NCI-H510A treated with DMSO at 0.1 percent for 48 hours (cell line): ENCODE measurements at regions not wholly inside any gene's neighbourhood (a gene's known extent, or its start where the extent isn't known, plus 50 kb on each side); places are given as distances from the start of the nearest gene placed in this dataset.
"Not testable (repeated sequence)": the region's sequence is repeated elsewhere in the genome, so short reads cannot be mapped to it uniquely, and the experiment has no call there.

ENCODE experiments used
- DNase-seq: peaks from one replicate; lab custom pipeline; 2025; lab: John Stamatoyannopoulos, UW

DNA sequence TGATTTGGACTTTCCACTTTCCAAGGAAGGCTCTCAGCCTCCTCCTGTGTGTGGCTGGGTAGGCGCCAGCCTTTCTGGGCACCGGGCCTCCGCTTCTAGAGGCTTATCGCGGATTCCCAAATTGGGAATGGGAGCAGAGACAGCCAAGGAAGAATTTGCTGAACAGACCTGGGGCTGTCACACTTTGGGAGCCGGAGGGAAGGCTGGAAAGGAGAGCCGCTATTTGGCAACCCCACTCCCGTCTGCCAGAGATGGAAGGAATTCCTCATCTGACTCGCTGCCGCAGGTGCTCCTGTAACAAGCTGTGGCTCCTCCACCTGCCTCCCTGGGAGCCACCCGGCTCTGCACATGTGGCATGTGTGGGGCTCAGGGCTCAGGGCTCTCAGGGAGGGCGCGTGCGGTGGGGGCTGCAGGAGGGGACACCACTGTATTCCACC is 50.8 kb upstream of the ECHDC3 start:
- no peak for DNase-seq

DNA sequence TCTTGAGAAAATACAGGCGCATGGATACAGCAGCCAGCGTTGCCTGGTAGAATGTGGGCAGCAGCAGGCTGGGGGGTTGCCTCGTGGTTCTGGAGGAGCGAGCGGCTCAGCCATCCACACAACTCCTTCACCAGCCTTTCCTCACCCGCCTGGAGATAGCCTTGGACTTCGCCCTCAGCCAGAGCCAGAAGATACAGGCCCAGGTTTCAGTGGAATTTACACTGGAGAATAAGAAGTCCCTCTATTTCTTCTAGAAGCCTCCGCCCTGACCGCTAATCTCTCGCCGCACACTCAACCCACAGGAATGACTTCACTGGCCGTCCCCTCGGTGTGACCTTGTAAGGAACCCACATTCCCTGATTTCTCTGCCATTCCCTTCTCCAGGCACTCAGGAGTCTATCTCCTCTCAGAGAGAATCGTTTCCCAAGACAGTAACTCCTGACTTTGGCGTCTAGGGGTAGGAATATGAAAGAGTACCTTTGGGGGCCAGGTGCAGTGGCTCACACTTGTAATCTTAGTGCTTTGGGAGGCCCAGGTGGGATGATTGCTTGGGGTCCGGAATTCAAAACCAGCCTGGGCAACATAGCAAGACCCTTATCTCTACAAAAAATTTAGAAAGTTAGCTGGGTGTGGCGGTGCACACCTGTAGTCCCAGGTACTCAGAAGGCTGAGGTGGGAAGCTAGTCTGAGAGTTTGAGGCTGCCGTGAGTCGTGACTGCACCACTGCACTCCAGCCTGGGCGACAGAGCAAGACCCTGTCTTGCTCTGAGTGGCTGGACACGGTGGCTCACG is 52.0 kb upstream of the ECHDC3 start:
- DNase-seq, result no peak

DNA sequence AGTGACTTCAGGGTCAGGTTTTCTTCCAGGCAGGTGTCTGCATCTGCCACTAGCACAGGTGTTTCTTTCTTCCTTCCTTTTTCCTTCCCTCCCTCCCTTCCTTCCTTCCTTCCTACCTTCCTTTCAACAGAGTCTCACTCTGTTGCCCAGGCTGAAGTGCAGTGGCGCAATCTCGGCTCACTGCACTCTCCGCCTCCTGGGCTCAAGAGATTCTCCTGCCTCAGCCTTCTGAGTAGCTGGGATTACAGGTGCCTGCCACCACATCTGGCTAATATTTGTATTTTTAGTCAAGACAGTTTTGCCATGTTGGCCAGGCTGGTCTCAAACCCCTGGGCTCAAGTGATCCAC is 53.8 kb upstream of the ECHDC3 start:
- DNase-seq, result not testable (repeated sequence)

DNA sequence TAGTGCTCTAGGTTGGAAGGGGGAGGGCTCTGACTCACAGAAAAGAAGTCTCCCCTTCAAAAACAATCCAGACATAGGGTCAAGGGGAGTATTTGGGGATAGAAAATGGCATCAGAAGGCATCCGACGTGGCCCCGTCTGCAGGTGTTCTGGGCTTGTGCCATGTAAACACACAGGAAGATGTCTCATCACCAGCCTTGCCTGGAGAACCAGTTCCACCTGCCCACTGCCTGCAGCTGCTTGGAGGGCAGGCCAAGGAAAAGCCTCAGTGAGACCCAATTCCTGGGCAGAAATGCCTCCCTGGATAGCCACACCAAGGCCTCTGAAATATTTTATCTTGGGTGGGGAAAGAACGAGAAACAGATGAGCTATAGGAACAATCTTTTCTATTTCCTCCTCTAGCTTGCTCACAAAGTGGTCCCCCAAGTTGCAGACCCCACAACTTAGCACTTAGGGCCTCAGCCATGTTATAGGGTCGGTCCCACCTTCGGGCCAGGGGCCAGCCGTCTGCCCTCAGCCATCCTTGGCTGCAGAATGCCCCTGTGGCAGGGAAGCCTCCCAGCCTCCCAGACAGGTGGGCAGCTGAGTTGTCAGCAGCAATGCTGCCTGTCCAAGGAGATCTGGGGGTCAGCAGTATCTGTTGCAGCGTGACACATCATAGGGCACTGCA is 54.3 kb upstream of the ECHDC3 start:
- DNase-seq, result peak; percentile 12

GRCh38 chr10:11687357-11687771 is 54.8 kb upstream of the ECHDC3 start:
- DNase-seq, result no peak

GRCh38 chr10:11685787-11686218 is 56.4 kb upstream of the ECHDC3 start:
- DNase-seq, result peak; percentile 68

DNA sequence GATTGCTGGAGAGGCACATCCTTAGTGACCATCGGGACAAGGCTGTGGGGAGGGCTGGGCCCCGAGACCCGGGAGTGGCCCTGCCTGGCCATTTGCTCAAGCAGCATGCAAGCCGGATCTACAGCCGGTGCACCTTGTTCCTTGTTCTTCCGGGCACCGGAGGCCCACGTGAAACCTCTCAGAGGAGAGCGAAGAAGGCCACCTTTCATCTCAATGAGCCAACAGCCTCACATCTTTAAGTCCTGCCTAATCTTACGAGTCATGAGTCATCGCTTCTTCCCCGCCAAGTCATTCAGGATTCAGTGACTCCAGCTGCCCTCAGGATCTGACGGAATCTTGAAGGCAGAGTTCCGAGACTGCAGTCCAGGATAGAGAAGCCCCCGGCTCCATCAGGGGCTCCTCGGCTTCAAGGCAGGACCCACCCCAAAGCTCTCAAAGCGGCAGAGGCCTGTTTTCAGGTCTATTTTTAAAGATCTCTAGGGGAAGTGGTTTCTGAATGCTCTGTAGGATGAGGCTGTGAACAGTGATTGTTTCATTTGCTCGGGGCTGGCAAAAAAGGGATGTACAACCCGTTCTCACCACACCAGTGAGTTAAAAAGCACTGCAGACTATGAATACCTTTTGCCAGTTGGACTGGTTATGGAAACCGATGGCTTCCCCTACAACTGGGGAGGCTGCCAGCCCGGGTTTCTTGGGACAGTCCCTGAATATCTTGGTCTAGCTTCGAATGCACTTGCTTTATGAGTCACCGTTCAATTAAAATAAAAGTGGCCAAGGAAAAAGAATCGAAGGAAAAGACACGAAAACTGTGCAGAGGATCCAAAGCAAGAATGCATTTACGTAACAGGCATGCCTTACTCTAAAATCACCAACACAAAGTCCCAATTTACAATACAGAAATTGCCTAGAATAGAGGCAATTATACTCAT is 57.2 kb upstream of the ECHDC3 start:
- DNase-seq, result no peak

DNA sequence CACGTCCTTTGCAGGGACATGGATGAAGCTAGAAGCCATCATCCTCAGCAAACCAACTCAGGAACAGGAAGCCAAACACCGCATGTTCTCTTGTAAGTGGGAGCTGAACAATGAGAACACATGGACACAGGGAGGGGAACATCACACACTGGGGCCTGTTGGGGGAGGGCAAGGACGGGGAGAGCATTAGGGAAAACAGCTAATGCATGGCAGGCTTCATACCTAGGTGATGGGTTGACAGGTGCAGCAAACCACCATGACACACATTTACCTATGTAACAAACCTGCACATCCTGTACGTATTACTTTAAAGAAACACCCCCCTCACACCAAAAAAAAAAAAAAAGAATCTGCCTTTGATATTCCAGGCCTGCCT is 57.9 kb upstream of the ECHDC3 start:
- not testable (repeated sequence) for DNase-seq

DNA sequence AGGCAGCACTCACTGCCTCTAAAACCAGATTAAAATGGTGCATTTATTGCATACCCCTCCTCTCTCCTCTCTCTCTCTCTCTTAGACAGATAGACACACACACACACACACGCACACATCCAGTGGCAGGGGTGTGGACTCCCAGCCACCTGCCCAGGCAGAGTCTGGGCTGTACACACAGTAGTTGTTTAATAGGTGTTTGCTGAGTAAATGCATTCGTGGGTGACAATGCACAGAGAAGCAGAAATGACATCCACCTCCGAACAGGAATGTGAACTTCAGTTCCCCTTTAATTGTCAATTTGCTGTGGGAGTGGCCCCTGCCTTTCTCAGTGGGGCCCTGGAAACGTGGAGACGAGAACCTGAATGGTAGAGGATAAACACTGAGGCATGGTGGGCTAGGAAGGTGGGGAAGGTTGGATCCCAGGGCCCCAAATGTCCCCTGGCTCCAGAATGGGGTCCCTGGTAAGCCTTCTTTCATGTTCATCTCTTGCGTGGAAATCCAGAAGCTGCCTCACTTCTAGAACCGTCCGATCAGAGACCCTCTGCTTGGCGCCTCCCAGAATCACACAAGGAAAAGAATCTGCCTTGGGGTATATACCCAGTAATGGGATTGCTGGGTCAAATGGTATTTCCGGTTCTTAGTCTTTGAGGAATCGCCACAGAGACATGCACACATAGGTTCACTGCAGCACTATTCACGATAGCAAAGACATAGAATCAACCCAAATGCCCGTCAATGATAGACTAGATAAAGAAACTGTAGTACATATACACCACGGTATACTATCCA is 58.5 kb upstream of the ECHDC3 start:
- DNase-seq, result no peak

- no peak for DNase-seq
These were observed 59.3 kb upstream of the ECHDC3 start for GRCh38 chr10:11682851-11683250.

GRCh38 chr10:11682267-11682683 is 59.9 kb upstream of the ECHDC3 start:
- DNase-seq, result no peak

- DNase-seq, result no peak
These were observed 61.7 kb upstream of the ECHDC3 start for GRCh38 chr10:11680496-11680895.

DNA sequence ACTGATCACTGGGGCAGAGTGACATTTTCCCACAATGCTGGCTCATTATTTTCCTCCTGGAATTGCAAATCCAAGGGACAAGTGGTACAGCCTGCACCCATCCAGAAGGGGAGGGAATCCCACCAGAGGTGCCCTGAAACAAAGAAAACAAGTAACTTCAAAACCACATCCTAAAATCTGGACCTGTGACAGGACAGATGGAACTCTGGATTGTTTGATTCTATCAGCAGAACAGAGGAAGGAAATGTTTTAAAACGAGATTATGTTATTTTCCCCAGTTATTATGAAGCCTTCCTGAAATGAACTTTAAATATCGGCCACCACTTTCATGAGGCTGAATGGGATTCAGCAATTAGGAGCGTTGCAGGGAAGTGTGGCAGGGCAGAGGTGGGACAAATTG is 62.2 kb upstream of the ECHDC3 start:
- no peak for DNase-seq

DNA sequence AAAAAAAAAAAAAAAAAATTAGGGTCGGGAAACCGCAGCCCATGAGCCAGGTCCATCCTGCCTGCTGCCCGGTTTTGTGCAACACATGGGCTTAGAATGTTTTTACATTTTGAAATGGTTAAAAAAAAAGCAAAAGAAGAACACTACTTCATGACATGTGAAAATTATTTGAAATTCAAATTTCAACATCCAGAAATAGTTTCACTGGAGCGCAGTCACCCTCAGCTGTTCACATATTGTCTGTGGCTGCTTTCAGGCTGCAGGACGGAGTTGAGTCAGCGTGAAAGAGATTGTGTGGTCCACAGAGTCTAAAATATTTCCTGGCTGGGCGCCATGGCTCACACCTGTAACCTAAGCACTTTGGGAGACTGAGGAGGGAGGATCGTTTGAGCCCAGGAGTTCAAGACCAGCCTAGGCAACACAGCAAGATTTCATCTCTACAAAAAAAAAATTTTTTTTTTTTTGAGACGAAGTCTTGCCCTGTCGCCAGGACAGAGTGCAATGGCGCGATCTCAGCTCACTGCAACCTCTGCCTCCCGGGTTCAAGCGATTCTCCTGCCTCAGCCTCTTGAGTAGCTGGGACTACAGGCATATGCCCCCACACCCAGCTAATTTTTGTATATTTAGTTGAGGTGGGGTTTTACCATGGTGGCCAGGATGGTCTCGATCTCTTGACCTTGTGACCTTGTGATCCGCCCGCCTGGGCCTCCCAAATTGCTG is 63.9 kb upstream of the ECHDC3 start:
- DNase-seq, result no peak

- no peak for DNase-seq
These were observed 64.7 kb upstream of the ECHDC3 start for GRCh38 chr10:11677480-11677879.

GRCh38 chr10:11673346-11674280 is 62.2 kb upstream of the USP6NL start:
- DNase-seq, result no peak

DNA sequence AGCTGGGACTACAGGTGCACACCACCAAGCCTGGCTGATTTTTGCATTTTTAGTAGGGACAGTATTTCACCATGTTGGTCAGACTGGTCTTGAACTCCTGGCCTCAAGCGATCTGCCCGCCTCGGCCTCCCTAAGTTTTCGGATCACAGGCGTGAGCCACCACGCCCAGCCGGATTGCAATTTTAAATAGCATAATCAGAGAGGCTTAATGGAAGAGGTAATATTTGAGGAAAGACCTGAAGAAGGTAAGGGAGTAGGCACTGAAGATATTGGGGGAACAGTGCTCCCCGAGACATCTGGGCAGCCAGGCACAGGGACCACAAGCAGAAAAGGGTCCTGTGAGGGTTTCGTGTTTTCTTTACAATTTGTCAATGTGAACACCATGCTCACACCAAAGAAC is 61.4 kb upstream of the USP6NL start:
- DNase-seq, result no peak

- DNase-seq, result no peak
These were observed 58.9 kb upstream of the USP6NL start for GRCh38 chr10:11670381-11670780.

- DNase-seq, result no peak
These were observed 57.6 kb upstream of the USP6NL start for GRCh38 chr10:11668847-11669610.
